HG03097 (cell line): ENCODE measurements at regions not wholly inside any gene's neighbourhood (a gene's known extent, or its start where the extent isn't known, plus 50 kb on each side); places are given as distances from the start of the nearest gene placed in this dataset.

Source experiments
- ATAC-seq: cut with Tn5 transposase; IDR thresholded peaks from one replicate; pipeline ENCODE4 v1.9.1; 2021; ENCODE audit not compliant: unreplicated experiment, low FRiP score

- ATAC-seq: no peak
Measured at GRCh38 chr3:16658004-16658924, 53.0 kb upstream of the DAZL start.

- ATAC-seq: no peak
Measured at GRCh38 chr3:16658925-16659793, 53.9 kb upstream of the DAZL start.

GRCh38 chr3:16663854-16664712, 58.9 kb upstream of the DAZL start:
- no peak for ATAC-seq

GRCh38 chr3:16665282-16665741, 60.1 kb upstream of the DAZL start:
- no peak for ATAC-seq

- ATAC-seq: no peak
Measured at GRCh38 chr3:16666206-16666605, 61.0 kb upstream of the DAZL start.

- ATAC-seq: no peak
Measured at GRCh38 chr3:16667633-16668032, 62.4 kb upstream of the DAZL start.

GRCh38 chr3:16668776-16669545, 63.7 kb upstream of the DAZL start:
- ATAC-seq: no peak

- ATAC-seq: no peak
Measured at GRCh38 chr3:16670191-16670590, 65.0 kb upstream of the DAZL start.

- ATAC-seq: no peak
Measured at GRCh38 chr3:16671690-16672089, 66.5 kb upstream of the DAZL start.

GRCh38 chr3:16673530-16673929, 68.3 kb upstream of the DAZL start:
- no peak for ATAC-seq

GRCh38 chr3:16675805-16676204, 70.6 kb upstream of the DAZL start:
- no peak for ATAC-seq

- ATAC-seq: no peak
Measured at GRCh38 chr3:16686679-16687078, 81.5 kb upstream of the DAZL start.

GRCh38 chr3:16687221-16687620, 82.0 kb upstream of the DAZL start:
- no peak for ATAC-seq

GRCh38 chr3:16692486-16693344, 87.5 kb upstream of the DAZL start:
- no peak for ATAC-seq

- no peak for ATAC-seq
Measured at GRCh38 chr3:16693820-16694219, 88.6 kb upstream of the DAZL start.

- no peak for ATAC-seq
Measured at GRCh38 chr3:16695710-16696109, 90.5 kb upstream of the DAZL start.

GRCh38 chr3:16697443-16698147, 92.4 kb upstream of the DAZL start:
- no peak for ATAC-seq

- ATAC-seq: no peak
Measured at GRCh38 chr3:16700651-16701050, 95.4 kb upstream of the DAZL start.
